K562 (cell line): ENCODE measurements at regions not wholly inside any gene's neighbourhood (a gene's known extent, or its start where the extent isn't known, plus 50 kb on each side); places are given as distances from the start of the nearest gene placed in this dataset.

ENCODE experiments used
- ATAC-seq: fragments of 200-7000 bp; cut with Tn5 transposase; 3 replicates; pipeline ENCODE4 v1.9.1; 2020; ENCODE audit warnings: moderate library complexity
- BruUV-seq: library from RNA; stranded (reverse); fragments of 400-500 nt; replicated peaks from 2 replicates; lab custom pipeline; 2021; lab: Mats Ljungman, UMichigan
- CTCF ChIA-PET: fragments of 300-600 bp; formaldehyde crosslinking; extraction: SDS; loops from one replicate; lab custom pipeline; 2021; ENCODE audit warnings: low intra/inter-chr PET ratio; lab: Yijun Ruan, JAX
- POLR2A ChIA-PET: fragments of 300-600, 350-650 bp; sonication (Branson Sonifier 250); formaldehyde crosslinking; extraction: SDS; loops from one replicate; lab custom pipeline; 2021; ENCODE audit warnings: antibody characterized with exemption, inconsistent platforms; lab: Yijun Ruan, JAX
- DNase-seq, 4 experiments: peaks; one replicate each; pipeline versions ENCODE4 v3.0.0 to v3.0.0-alpha.2; 2011 to 2018; ENCODE audit warnings: low spot score in 3 of 4, mixed read lengths in 3 of 4; ENCODE audit errors: extremely low read depth in 1 of 4
- FAIRE-seq: peaks from 2 replicates; lab custom pipeline; 2011; peaks lifted over from hg19 to GRCh38; lab: Jason Lieb, UNC
- H2AFZ ChIP-seq: 2 replicates; pipeline ENCODE4 v1.6.0; 2011; ENCODE audit warnings: low read depth, low read length, control low read depth, inconsistent platforms
- H3K27ac ChIP-seq: fragments of 200-600 bp; 3 replicates; pipeline ENCODE4 v1.8.0; 2011; ENCODE audit warnings: low read depth, mild to moderate bottlenecking, control low read depth, inconsistent platforms, low read length, moderate library complexity, mixed read lengths; ENCODE audit errors: extremely low read depth
- H3K27me3 ChIP-seq, 2 experiments: fragments of 300-600 bp in 1 of 2; 2 replicates in 1 of 2; 3 replicates in 1 of 2; pipeline versions ENCODE4 v1.6.0 to v1.8.0; 2011; ENCODE audit warnings: inconsistent platforms in 2 of 2, low read length in 2 of 2, mild to moderate bottlenecking in 1 of 2, mixed read lengths in 1 of 2, moderate library complexity in 1 of 2; ENCODE audit not compliant: control insufficient read depth in 2 of 2, insufficient read depth in 2 of 2
- H3K36me3 ChIP-seq: fragments of 300-600 bp; 3 replicates; pipeline ENCODE4 v1.8.0; 2011; ENCODE audit warnings: mild to moderate bottlenecking, low read length, inconsistent platforms; ENCODE audit not compliant: control insufficient read depth, insufficient read depth
- H3K4me1 ChIP-seq, 2 experiments: fragments of 200-600 bp in 1 of 2; replicated peaks in 1 of 2; 2 replicates in 1 of 2; 3 replicates in 1 of 2; pipeline versions ENCODE4 v1.5.1 to v1.8.0; 2011; ENCODE audit warnings: inconsistent platforms in 2 of 2, low read length in 2 of 2, mild to moderate bottlenecking in 1 of 2, mixed read lengths in 1 of 2, moderate library complexity in 1 of 2; ENCODE audit not compliant: control insufficient read depth in 2 of 2, insufficient read depth in 2 of 2
- H3K4me2 ChIP-seq: 2 replicates; pipeline ENCODE4 v1.6.1; 2011; ENCODE audit warnings: low read length, control low read depth, inconsistent platforms, mixed read lengths; ENCODE audit not compliant: insufficient read depth
- H3K4me3 ChIP-seq: fragments of 200-600 bp; sonication (generic), shearing (Covaris generic); 2 replicates; pipeline ENCODE4 v1.5.1; 2016; ENCODE audit warnings: control low read depth, inconsistent platforms
- H3K79me2 ChIP-seq: fragments of 200-600 bp; 3 replicates; pipeline ENCODE4 v1.8.0; 2011; ENCODE audit warnings: low read length, inconsistent platforms; ENCODE audit not compliant: control insufficient read depth, insufficient read depth
- H3K9ac ChIP-seq, 2 experiments: 2 replicates each; pipeline versions ENCODE4 v1.6.0 to v1.6.1; 2011; ENCODE audit warnings: low read depth in 2 of 2, low read length in 2 of 2, control low read depth in 1 of 2, inconsistent platforms in 1 of 2, mild to moderate bottlenecking in 1 of 2, mixed read lengths in 1 of 2; ENCODE audit not compliant: insufficient read depth in 1 of 2
- H3K9me1 ChIP-seq: one replicate; pipeline ENCODE4 v1.6.0; 2011; ENCODE audit warnings: inconsistent platforms, mild to moderate bottlenecking, low read length, moderate library complexity; ENCODE audit not compliant: control insufficient read depth, insufficient read depth
- H3K9me3 ChIP-seq: replicated peaks from 2 replicates; pipeline ENCODE4 v1.5.1; 2011; ENCODE audit warnings: low read depth, low read length, inconsistent platforms; ENCODE audit not compliant: control insufficient read depth, insufficient read depth
- H4K20me1 ChIP-seq: replicated peaks from 2 replicates; pipeline ENCODE4 v1.6.1; 2011; ENCODE audit warnings: low read length, inconsistent platforms, mixed read lengths; ENCODE audit not compliant: control insufficient read depth, insufficient read depth
- BDP1 ChIP-seq: IDR thresholded peaks from 3 replicates; pipeline ENCODE4 v1.6.1; 2011; ENCODE audit not compliant: insufficient read length, insufficient read depth
- FOSL1 ChIP-seq: fragments of 200-800 bp; sonication (Bioruptor generic); conservative IDR thresholded peaks from 2 replicates; pipeline ENCODE4 v1.6.1; 2016; ENCODE audit warnings: missing genetic modification characterization, missing compliant biosample characterization
- MAFK ChIP-seq: IDR thresholded peaks from 2 replicates; pipeline ENCODE4 v1.6.1; 2011; ENCODE audit warnings: low read length, improper control_type of control experiment
- NCOR1 ChIP-seq: fragments of 450-650 bp; IDR thresholded peaks from 2 replicates; pipeline ENCODE4 v1.6.1; 2016; ENCODE audit warnings: mild to moderate bottlenecking, moderate library complexity
- NFIC ChIP-seq: fragments of 450-650 bp; IDR thresholded peaks from 2 replicates; pipeline ENCODE4 v1.6.1; 2017; ENCODE audit warnings: mild to moderate bottlenecking, inconsistent platforms
- RBBP5 ChIP-seq: fragments of 200-600 bp; sonication (generic); IDR thresholded peaks from 2 replicates; pipeline ENCODE4 v1.6.1; 2012; ENCODE audit warnings: borderline replicate concordance, mild to moderate bottlenecking, low read length, control low read depth, inconsistent platforms; ENCODE audit not compliant: insufficient read depth, poor library complexity, severe bottlenecking
- RHOXF2B ChIP-seq: fragments of 250-450 bp; sonication (Bioruptor Pico); conservative IDR thresholded peaks from 2 replicates; pipeline ENCODE4 v1.5.1; 2021
- SLC30A9 ChIP-seq: fragments of 250-450 bp; sonication (Bioruptor Pico); IDR thresholded peaks from 2 replicates; pipeline ENCODE4 v1.8.0; 2022; ENCODE audit warnings: mild to moderate bottlenecking, moderate library complexity
- ZC3H4 ChIP-seq: sonication (generic); formaldehyde crosslinking; IDR thresholded peaks from 2 replicates; pipeline ENCODE4 v1.9.0; 2021; ENCODE audit warnings: missing genetic modification reagents, borderline replicate concordance
- WGBS: fragments of 100-300 bp; shearing (Covaris generic); methylation state at CpG from one replicate; pipeline ENCODE4 v1.1.6; 2016; ENCODE audit warnings: low coverage, mixed read lengths; ENCODE audit not compliant: insufficient coverage; ENCODE audit errors: missing lambda C conversion rate; 5-methylcytosine and 5-hydroxymethylcytosine counted together
- in situ Hi-C: fragments of 300-500 bp; cut with MboI; formaldehyde crosslinking; loops from 4 replicates; pipeline ENCODE4 v1.15.0; 2018; ENCODE audit warnings: inconsistent platforms, mixed read lengths
- intact Hi-C: fragments of 100-400 bp; cut with micrococcal nuclease; formaldehyde crosslinking; loops from 2 replicates; pipeline ENCODE4 v1.14.2; 2022
- TF ChIP-seq, protein P1 (sequence below): fragments of 250-450 bp; sonication (Bioruptor Pico); IDR thresholded peaks from 2 replicates; pipeline ENCODE4 v1.9.0; 2021; ENCODE audit warnings: mild to moderate bottlenecking
- TF ChIP-seq, protein P2 (sequence below): fragments of 250-450 bp; sonication (Bioruptor Pico); IDR thresholded peaks from 2 replicates; pipeline ENCODE4 v1.5.0; 2021
- TF ChIP-seq, protein P3 (sequence below): sonication (generic); formaldehyde crosslinking; IDR thresholded peaks from 2 replicates; pipeline ENCODE4 v1.8.0; 2023; ENCODE audit warnings: missing genetic modification reagents, mild to moderate bottlenecking, borderline replicate concordance

DNA sequence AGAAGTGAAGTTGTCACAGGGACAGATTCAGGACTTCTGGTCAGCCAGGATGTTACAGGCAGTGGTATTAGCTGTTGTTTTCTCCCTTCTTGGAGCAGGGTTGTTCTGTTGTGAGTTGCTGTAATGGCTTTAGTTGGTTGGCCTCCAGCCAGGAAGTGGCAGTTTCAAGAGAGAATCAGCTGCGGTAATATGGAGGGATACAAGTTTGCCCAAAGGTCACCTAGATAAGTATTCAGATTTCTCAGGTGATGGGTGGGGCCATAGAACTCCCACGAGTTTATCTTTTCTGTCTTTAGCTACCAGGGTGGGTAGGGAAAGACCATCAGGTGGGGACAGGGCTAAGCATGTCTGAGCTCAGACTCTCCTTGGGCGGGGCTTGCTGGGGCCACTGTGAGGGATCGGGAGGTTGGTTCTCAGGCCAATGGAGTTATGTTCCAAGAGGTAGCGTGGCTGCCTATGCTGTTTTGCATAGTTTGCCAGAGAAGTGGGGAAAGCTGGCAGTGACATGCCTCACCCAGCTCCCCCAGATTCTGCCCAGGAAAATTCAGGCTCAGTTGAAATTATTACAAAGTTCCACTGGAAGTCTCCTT lies 640.4 kb upstream of the CHAC2 start:
- no peak overlapping the region for H3K4me3 ChIP-seq
- H3K27ac ChIP-seq, result no peak overlapping the region
- ATAC-seq (no peak), DNase-seq (no peak), FAIRE-seq (no peak)
- H2AFZ ChIP-seq, result no peak overlapping the region
- H3K9ac ChIP-seq, result no peak overlapping the region
- intact Hi-C loops, result no loop called here
- in situ Hi-C loops, result no loop called here
- H3K79me2 ChIP-seq, result no peaks in the 10 kb centered on the region
- no peaks in the 10 kb centered on the region for H3K4me1 ChIP-seq
- H4K20me1 ChIP-seq, result no peaks in the 10 kb centered on the region
- no peaks in the 10 kb centered on the region for H3K9me1 ChIP-seq
- no peak overlapping the region for H3K4me2 ChIP-seq
- POLR2A ChIA-PET, result no interaction called here
- no peaks in the 10 kb centered on the region for H3K36me3 ChIP-seq
- H3K9me3 ChIP-seq, result 0 out of 2 replicates have a peak, but pooled peaks cover 1% of the 10 kb centered on the region
- CTCF ChIA-PET, result no interaction called here
- 3% methylated on average over 5 of the region's 5 CpGs for WGBS
- BruUV-seq, result no TSS peak
- H3K27me3 ChIP-seq, result no peaks in the 10 kb centered on the region
- no peak for TF ChIP-seq FOSL1 (tag)
- no peak for TF ChIP-seq NCOR1
- no peak for TF ChIP-seq RBBP5
- no peak for TF ChIP-seq RHOXF2B (CRISPR knock-in tag)
- TF ChIP-seq, protein P1, sequence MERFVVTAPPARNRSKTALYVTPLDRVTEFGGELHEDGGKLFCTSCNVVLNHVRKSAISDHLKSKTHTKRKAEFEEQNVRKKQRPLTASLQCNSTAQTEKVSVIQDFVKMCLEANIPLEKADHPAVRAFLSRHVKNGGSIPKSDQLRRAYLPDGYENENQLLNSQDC (CRISPR knock-in tag), result no peak
- TF ChIP-seq MAFK, result no peak
- TF ChIP-seq BDP1, result no peak
- TF ChIP-seq, protein P2, sequence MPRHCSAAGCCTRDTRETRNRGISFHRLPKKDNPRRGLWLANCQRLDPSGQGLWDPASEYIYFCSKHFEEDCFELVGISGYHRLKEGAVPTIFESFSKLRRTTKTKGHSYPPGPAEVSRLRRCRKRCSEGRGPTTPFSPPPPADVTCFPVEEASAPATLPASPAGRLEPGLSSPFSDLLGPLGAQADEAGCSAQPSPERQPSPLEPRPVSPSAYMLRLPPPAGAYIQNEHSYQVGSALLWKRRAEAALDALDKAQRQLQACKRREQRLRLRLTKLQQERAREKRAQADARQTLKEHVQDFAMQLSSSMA (CRISPR knock-in tag), result no peak
- TF ChIP-seq, protein P3, sequence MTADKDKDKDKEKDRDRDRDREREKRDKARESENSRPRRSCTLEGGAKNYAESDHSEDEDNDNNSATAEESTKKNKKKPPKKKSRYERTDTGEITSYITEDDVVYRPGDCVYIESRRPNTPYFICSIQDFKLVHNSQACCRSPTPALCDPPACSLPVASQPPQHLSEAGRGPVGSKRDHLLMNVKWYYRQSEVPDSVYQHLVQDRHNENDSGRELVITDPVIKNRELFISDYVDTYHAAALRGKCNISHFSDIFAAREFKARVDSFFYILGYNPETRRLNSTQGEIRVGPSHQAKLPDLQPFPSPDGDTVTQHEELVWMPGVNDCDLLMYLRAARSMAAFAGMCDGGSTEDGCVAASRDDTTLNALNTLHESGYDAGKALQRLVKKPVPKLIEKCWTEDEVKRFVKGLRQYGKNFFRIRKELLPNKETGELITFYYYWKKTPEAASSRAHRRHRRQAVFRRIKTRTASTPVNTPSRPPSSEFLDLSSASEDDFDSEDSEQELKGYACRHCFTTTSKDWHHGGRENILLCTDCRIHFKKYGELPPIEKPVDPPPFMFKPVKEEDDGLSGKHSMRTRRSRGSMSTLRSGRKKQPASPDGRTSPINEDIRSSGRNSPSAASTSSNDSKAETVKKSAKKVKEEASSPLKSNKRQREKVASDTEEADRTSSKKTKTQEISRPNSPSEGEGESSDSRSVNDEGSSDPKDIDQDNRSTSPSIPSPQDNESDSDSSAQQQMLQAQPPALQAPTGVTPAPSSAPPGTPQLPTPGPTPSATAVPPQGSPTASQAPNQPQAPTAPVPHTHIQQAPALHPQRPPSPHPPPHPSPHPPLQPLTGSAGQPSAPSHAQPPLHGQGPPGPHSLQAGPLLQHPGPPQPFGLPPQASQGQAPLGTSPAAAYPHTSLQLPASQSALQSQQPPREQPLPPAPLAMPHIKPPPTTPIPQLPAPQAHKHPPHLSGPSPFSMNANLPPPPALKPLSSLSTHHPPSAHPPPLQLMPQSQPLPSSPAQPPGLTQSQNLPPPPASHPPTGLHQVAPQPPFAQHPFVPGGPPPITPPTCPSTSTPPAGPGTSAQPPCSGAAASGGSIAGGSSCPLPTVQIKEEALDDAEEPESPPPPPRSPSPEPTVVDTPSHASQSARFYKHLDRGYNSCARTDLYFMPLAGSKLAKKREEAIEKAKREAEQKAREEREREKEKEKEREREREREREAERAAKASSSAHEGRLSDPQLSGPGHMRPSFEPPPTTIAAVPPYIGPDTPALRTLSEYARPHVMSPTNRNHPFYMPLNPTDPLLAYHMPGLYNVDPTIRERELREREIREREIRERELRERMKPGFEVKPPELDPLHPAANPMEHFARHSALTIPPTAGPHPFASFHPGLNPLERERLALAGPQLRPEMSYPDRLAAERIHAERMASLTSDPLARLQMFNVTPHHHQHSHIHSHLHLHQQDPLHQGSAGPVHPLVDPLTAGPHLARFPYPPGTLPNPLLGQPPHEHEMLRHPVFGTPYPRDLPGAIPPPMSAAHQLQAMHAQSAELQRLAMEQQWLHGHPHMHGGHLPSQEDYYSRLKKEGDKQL (CRISPR knock-in tag), result no peak
- no peak for TF ChIP-seq NFIC
- no peak for TF ChIP-seq ZC3H4
- no peak for TF ChIP-seq SLC30A9
